Liver (tissue), 3 donors: ENCODE measurements at regions not wholly inside any gene's neighbourhood (a gene's known extent, or its start where the extent isn't known, plus 50 kb on each side); places are given as distances from the start of the nearest gene placed in this dataset.

Experiments used
- EGR1 ChIP-seq, 2 donors: IDR thresholded peaks; 2 replicates each; pipeline ENCODE4 v1.6.1; 2016 to 2018; ENCODE audit warnings: antibody characterized with exemption in 2 of 2, low read depth in 2 of 2
- FOXA1 ChIP-seq: IDR thresholded peaks from 2 replicates; pipeline ENCODE4 v1.6.1; 2016; ENCODE audit warnings: antibody characterized with exemption
- HNF4G ChIP-seq: IDR thresholded peaks from 2 replicates; pipeline ENCODE4 v1.6.1; 2016; ENCODE audit warnings: antibody characterized with exemption
- RXRA ChIP-seq, 2 donors: IDR thresholded peaks; 2 replicates each; pipeline ENCODE4 v1.6.1; 2017 to 2018; ENCODE audit warnings: antibody characterized with exemption in 2 of 2, mild to moderate bottlenecking in 1 of 2
- TAF1 ChIP-seq: conservative IDR thresholded peaks from 2 replicates; pipeline ENCODE4 v1.6.1; 2016; ENCODE audit warnings: antibody characterized with exemption, mild to moderate bottlenecking
- YY1 ChIP-seq: IDR thresholded peaks from 2 replicates; pipeline ENCODE4 v1.6.1; 2016; ENCODE audit warnings: antibody characterized with exemption, mild to moderate bottlenecking
- TF ChIP-seq, protein P1 (sequence below): fragments of 150-350 bp; IDR thresholded peaks from 2 replicates; pipeline ENCODE4 v1.5.1; 2017; ENCODE audit warnings: improper control_type of control experiment, low read depth, low read length; ENCODE audit not compliant: missing input control
- TF ChIP-seq, protein P2 (sequence below): IDR thresholded peaks from 2 replicates; pipeline ENCODE4 v1.6.1; 2016; ENCODE audit warnings: antibody characterized with exemption, mild to moderate bottlenecking
- TF ChIP-seq, protein P3 (sequence below): IDR thresholded peaks from 2 replicates; pipeline ENCODE4 v1.6.1; 2016; ENCODE audit warnings: antibody characterized with exemption
- donor health status: healthy.
- donor health status: healthy.

DNA sequence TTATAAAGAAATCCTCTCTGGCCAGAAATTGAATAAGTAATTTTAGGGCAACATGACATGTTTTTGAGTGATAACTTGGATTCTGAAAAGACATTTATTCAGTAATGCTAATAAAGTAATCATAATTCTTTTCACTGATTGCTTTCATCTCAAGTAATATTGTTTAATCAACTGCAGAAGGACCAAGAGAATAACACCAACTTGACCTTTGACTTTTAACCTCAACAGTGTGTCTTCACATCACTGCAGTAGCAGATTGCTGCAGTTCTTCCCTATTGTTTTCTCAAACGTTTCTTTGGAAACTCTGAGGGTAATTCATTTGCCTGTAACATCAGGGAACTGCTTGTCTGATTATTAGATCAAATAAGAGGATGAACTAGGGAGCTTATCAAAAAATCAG lies 104.9 kb upstream of the UPP2 start:
- TF ChIP-seq, protein P1, sequence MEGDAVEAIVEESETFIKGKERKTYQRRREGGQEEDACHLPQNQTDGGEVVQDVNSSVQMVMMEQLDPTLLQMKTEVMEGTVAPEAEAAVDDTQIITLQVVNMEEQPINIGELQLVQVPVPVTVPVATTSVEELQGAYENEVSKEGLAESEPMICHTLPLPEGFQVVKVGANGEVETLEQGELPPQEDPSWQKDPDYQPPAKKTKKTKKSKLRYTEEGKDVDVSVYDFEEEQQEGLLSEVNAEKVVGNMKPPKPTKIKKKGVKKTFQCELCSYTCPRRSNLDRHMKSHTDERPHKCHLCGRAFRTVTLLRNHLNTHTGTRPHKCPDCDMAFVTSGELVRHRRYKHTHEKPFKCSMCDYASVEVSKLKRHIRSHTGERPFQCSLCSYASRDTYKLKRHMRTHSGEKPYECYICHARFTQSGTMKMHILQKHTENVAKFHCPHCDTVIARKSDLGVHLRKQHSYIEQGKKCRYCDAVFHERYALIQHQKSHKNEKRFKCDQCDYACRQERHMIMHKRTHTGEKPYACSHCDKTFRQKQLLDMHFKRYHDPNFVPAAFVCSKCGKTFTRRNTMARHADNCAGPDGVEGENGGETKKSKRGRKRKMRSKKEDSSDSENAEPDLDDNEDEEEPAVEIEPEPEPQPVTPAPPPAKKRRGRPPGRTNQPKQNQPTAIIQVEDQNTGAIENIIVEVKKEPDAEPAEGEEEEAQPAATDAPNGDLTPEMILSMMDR = no peak
- TF ChIP-seq FOXA1 (no peak), YY1 (no peak), RXRA (IDR thresholded peaks at IDR 0.05) (no peak), EGR1 (IDR thresholded peaks at IDR 0.05; ENCODE audit: low read depth in 2 of 2) (no peak), HNF4G (no peak), TAF1 (no peak)
- TF ChIP-seq, protein P2, sequence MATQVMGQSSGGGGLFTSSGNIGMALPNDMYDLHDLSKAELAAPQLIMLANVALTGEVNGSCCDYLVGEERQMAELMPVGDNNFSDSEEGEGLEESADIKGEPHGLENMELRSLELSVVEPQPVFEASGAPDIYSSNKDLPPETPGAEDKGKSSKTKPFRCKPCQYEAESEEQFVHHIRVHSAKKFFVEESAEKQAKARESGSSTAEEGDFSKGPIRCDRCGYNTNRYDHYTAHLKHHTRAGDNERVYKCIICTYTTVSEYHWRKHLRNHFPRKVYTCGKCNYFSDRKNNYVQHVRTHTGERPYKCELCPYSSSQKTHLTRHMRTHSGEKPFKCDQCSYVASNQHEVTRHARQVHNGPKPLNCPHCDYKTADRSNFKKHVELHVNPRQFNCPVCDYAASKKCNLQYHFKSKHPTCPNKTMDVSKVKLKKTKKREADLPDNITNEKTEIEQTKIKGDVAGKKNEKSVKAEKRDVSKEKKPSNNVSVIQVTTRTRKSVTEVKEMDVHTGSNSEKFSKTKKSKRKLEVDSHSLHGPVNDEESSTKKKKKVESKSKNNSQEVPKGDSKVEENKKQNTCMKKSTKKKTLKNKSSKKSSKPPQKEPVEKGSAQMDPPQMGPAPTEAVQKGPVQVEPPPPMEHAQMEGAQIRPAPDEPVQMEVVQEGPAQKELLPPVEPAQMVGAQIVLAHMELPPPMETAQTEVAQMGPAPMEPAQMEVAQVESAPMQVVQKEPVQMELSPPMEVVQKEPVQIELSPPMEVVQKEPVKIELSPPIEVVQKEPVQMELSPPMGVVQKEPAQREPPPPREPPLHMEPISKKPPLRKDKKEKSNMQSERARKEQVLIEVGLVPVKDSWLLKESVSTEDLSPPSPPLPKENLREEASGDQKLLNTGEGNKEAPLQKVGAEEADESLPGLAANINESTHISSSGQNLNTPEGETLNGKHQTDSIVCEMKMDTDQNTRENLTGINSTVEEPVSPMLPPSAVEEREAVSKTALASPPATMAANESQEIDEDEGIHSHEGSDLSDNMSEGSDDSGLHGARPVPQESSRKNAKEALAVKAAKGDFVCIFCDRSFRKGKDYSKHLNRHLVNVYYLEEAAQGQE = no peak
- TF ChIP-seq, protein P3, sequence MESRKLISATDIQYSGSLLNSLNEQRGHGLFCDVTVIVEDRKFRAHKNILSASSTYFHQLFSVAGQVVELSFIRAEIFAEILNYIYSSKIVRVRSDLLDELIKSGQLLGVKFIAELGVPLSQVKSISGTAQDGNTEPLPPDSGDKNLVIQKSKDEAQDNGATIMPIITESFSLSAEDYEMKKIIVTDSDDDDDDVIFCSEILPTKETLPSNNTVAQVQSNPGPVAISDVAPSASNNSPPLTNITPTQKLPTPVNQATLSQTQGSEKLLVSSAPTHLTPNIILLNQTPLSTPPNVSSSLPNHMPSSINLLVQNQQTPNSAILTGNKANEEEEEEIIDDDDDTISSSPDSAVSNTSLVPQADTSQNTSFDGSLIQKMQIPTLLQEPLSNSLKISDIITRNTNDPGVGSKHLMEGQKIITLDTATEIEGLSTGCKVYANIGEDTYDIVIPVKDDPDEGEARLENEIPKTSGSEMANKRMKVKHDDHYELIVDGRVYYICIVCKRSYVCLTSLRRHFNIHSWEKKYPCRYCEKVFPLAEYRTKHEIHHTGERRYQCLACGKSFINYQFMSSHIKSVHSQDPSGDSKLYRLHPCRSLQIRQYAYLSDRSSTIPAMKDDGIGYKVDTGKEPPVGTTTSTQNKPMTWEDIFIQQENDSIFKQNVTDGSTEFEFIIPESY = no peak
